Ovary (tissue), 3 donors: ENCODE measurements at regions not wholly inside any gene's neighbourhood (a gene's known extent, or its start where the extent isn't known, plus 50 kb on each side); places are given as distances from the start of the nearest gene placed in this dataset.

Experiments used
- CTCF ChIP-seq, 3 donors: fragments of 450-650 bp in 2 of 3; fragments of 200-600 bp in 1 of 3; IDR thresholded peaks; one replicate each; pipeline versions ENCODE4 v1.5.1 to v1.8.0; 2016 to 2022; ENCODE audit warnings: antibody characterized with exemption in 3 of 3, mild to moderate bottlenecking in 1 of 3
- EP300 ChIP-seq: sonication (generic); formaldehyde crosslinking; IDR thresholded peaks from one replicate; pipeline ENCODE4 v1.6.1; 2017; ENCODE audit warnings: antibody characterized with exemption
- POLR2A ChIP-seq: fragments of 450-650 bp; IDR thresholded peaks from one replicate; pipeline ENCODE4 v1.6.1; 2017; ENCODE audit warnings: antibody characterized with exemption, mild to moderate bottlenecking, moderate library complexity
- donor health status: DM: no; HTN: no; CAD: no.

GRCh38 chr5:5980538-5980895 is 397.8 kb downstream of the MED10 start:
- TF ChIP-seq POLR2A (no peak), CTCF (IDR thresholded peaks at IDR 0.05) (no peak), EP300 (no peak)
